PC-9 (cell line): ENCODE measurements at regions not wholly inside any gene's neighbourhood (a gene's known extent, or its start where the extent isn't known, plus 50 kb on each side); places are given as distances from the start of the nearest gene placed in this dataset.
"Not testable (repeated sequence)": the region's sequence is repeated elsewhere in the genome, so short reads cannot be mapped to it uniquely, and the experiment has no call there.

ENCODE experiments used
- BruUV-seq: library from RNA; stranded (reverse); fragments of 400-500 nt; replicated peaks from 2 replicates; lab custom pipeline; 2021; lab: Mats Ljungman, UMichigan
- CTCF ChIA-PET: fragments of 300-600 bp; sonication (Branson Sonifier 250); formaldehyde crosslinking; loops from one replicate; lab custom pipeline; 2022; ENCODE audit warnings: antibody characterized with exemption; lab: Charles Lee
- POLR2A ChIA-PET: fragments of 300-600 bp; sonication (Branson Sonifier 250); formaldehyde crosslinking; loops from one replicate; lab custom pipeline; 2022; ENCODE audit warnings: antibody characterized with exemption; ENCODE audit not compliant: unreplicated experiment; lab: Charles Lee
- DNase-seq, 2 experiments: peaks; one replicate each; pipeline versions ENCODE4 v3.0.0 to v3.0.0-alpha.2; 2015 to 2022; ENCODE audit warnings: mixed read lengths in 1 of 2
- H2AFZ ChIP-seq: fragments of 200-600 bp; sonication (generic); 2 replicates; pipeline ENCODE4 v1.8.1; 2017; ENCODE audit warnings: antibody characterized with exemption
- H3F3A ChIP-seq: fragments of 200-600 bp; sonication (generic); 2 replicates; pipeline ENCODE4 v1.8.1; 2017; ENCODE audit warnings: antibody characterized with exemption, mild to moderate bottlenecking, low read depth; ENCODE audit not compliant: insufficient read depth
- H3K27ac ChIP-seq: fragments of 200-600 bp; sonication (generic); 2 replicates; pipeline ENCODE4 v1.6.1; 2016; ENCODE audit warnings: mixed run types
- H3K27me3 ChIP-seq: fragments of 200-600 bp; sonication (generic); 2 replicates; pipeline ENCODE4 v1.6.1; 2016; ENCODE audit warnings: low read depth, mixed run types; ENCODE audit not compliant: insufficient read depth
- H3K36me3 ChIP-seq: fragments of 200-600 bp; sonication (generic); 2 replicates; pipeline ENCODE4 v1.6.1; 2016; ENCODE audit warnings: low read depth, mixed run types
- H3K4me1 ChIP-seq: fragments of 200-600 bp; sonication (generic); replicated peaks from 2 replicates; pipeline ENCODE4 v1.6.1; 2016; ENCODE audit warnings: mixed run types; ENCODE audit not compliant: insufficient read depth
- H3K4me2 ChIP-seq: fragments of 200-600 bp; sonication (generic); 2 replicates; pipeline ENCODE4 v1.6.1; 2017; ENCODE audit warnings: mixed run types
- H3K4me3 ChIP-seq: fragments of 200-600 bp; sonication (generic); 2 replicates; pipeline ENCODE4 v1.6.1; 2016; ENCODE audit warnings: mixed run types
- H3K79me2 ChIP-seq: fragments of 200-600 bp; sonication (generic); 2 replicates; pipeline ENCODE4 v1.6.1; 2017; ENCODE audit warnings: low read depth, mixed run types
- H3K9me2 ChIP-seq: fragments of 200-600 bp; sonication (generic); 2 replicates; pipeline ENCODE4 v1.8.1; 2017; ENCODE audit warnings: mild to moderate bottlenecking; ENCODE audit not compliant: insufficient read depth
- H3K9me3 ChIP-seq: fragments of 200-600 bp; sonication (generic); 2 replicates; pipeline ENCODE4 v1.8.1; 2016; ENCODE audit warnings: low read depth; ENCODE audit not compliant: insufficient read depth
- H4K20me1 ChIP-seq: fragments of 200-600 bp; sonication (generic); 2 replicates; pipeline ENCODE4 v1.8.1; 2017; ENCODE audit not compliant: insufficient read depth
- EZH2 ChIP-seq: fragments of 200-600 bp; sonication (generic); IDR thresholded peaks from 2 replicates; pipeline ENCODE4 v1.8.0; 2017; ENCODE audit warnings: antibody characterized with exemption, low read depth
- intact Hi-C: fragments of 100-400 bp; cut with micrococcal nuclease; formaldehyde crosslinking; loops from one replicate; pipeline ENCODE4 v1.10.0; 2022; ENCODE audit not compliant: unreplicated experiment
- TF ChIP-seq, protein P1 (sequence below): fragments of 200-600 bp; sonication (generic); conservative IDR thresholded peaks from 2 replicates; pipeline ENCODE4 v1.6.1; 2017; ENCODE audit warnings: mixed run types, antibody characterized with exemption, mild to moderate bottlenecking, moderate library complexity

DNA sequence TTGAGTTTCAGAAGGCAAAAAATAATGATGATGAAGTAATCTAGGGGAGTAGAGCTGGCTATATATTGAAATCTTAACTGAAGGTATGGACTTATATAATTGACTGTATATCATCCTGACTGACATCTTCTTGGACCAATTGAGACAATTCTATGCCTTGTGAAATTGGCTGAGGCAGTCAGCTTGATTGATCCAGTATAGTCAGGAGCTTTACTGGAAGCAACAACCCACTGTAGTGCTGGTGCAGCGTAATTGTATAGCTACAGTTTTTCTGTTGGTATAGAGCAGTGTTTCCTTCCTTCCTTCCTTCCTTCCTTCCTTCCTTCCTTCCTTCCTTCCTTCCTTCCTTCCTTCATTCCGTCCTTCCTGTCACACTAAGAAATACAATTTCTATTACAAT lies 268.0 kb downstream of the NUF2 start:
- Histone ChIP-seq H2AFZ (no peak overlapping the region), H3K4me3 (no peak overlapping the region), H3K9me3 (no peaks in the 10 kb centered on the region; the same call in 1 of the 2 replicates), H3K36me3 (no peaks in the 10 kb centered on the region), H3K4me1 (no peaks in the 10 kb centered on the region), H3K79me2 (no peaks in the 10 kb centered on the region), H3K27me3 (no peaks in the 10 kb centered on the region), H3F3A (no peaks in the 10 kb centered on the region), H3K27ac (no peak overlapping the region), H3K9me2 (no peaks in the 10 kb centered on the region), H4K20me1 (no peaks in the 10 kb centered on the region), H3K4me2 (no peak overlapping the region)
- TF ChIP-seq EZH2 = no peak
- TF ChIP-seq, protein P1, sequence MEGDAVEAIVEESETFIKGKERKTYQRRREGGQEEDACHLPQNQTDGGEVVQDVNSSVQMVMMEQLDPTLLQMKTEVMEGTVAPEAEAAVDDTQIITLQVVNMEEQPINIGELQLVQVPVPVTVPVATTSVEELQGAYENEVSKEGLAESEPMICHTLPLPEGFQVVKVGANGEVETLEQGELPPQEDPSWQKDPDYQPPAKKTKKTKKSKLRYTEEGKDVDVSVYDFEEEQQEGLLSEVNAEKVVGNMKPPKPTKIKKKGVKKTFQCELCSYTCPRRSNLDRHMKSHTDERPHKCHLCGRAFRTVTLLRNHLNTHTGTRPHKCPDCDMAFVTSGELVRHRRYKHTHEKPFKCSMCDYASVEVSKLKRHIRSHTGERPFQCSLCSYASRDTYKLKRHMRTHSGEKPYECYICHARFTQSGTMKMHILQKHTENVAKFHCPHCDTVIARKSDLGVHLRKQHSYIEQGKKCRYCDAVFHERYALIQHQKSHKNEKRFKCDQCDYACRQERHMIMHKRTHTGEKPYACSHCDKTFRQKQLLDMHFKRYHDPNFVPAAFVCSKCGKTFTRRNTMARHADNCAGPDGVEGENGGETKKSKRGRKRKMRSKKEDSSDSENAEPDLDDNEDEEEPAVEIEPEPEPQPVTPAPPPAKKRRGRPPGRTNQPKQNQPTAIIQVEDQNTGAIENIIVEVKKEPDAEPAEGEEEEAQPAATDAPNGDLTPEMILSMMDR = no peak
- BruUV-seq = no TSS peak
- POLR2A ChIA-PET = no interaction called here
- DNase-seq = no peak
- CTCF ChIA-PET = no interaction called here
- intact Hi-C loops = no loop called here

DNA sequence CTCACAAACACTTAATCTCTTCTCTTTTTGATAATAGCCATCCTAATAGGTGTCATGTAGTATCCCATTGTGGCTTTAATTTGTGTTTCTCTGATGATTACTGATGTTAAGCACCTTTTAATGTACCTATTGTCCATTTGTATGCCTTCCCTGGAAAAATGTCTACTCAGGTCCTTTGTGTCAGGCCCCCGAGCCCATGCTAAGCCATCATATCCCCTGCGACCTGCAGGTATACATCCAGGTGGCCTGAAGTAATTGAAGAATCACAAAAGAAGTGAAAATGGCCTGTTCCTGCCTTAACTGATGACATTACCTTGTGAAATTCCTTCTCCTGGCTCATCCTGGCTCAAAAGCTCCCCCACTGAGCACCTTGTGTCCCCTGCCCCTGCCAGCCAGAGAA lies 269.4 kb downstream of the NUF2 start:
- H3K4me1 ChIP-seq, H3K79me2 ChIP-seq, H4K20me1 ChIP-seq, DNase-seq, H2AFZ ChIP-seq, H3K36me3 ChIP-seq, CTCF ChIA-PET, H3K9me3 ChIP-seq, H3K4me3 ChIP-seq, H3F3A ChIP-seq, H3K27ac ChIP-seq, intact Hi-C loops, POLR2A ChIA-PET, BruUV-seq, H3K27me3 ChIP-seq, H3K9me2 ChIP-seq, H3K4me2 ChIP-seq: not testable (repeated sequence)

DNA sequence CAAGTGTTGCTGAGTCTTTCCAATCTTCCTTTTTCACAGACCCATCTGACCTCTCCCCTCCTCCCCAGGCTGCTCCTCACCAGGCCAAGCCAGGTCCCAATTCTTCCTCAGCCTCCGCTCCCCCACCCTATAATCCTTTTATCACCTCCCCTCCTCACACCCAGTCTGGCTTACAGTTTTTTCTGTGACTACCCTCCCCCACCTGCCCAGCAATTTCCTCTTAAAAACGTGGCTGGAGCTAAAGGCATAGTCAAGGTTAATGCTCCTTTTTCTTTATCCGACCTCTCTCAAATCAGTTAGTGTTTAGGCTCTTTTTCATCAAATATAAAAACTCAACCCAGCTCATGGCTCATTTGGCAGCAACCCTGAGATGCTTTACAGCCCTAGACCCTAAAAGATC lies 270.9 kb downstream of the NUF2 start:
- H3K27ac ChIP-seq, H3K9me3 ChIP-seq, H3K27me3 ChIP-seq, BruUV-seq, H3K9me2 ChIP-seq, H4K20me1 ChIP-seq, CTCF ChIA-PET, H3F3A ChIP-seq, intact Hi-C loops, H3K36me3 ChIP-seq, DNase-seq, H2AFZ ChIP-seq, H3K4me2 ChIP-seq, H3K79me2 ChIP-seq, POLR2A ChIA-PET, H3K4me1 ChIP-seq, H3K4me3 ChIP-seq: not testable (repeated sequence)

DNA sequence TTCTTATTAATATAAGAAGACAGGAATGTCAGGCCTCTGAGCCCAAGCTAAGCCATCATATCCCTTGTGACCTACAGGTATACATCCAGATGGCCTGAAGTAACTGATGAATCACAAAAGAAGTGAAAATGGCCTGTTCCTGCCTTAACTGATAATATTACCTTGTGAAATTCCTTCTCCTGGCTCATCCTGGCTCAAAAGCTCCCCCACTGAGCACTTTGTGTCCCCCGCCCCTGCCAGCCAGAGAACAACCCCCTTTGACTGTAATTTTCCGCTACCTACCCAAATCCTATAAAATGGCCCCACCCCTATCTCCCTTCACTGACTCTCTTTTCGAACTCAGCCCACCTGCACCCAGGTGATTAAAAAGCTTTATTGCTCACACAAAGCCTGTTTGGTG lies 274.4 kb downstream of the NUF2 start:
- CTCF ChIA-PET, DNase-seq: not testable (repeated sequence)

More for the DNA sequence above, 274.4 kb downstream of the NUF2 start:
- H3K4me1 ChIP-seq, H3K4me3 ChIP-seq, H3K27me3 ChIP-seq, H3K4me2 ChIP-seq, H3K36me3 ChIP-seq, H2AFZ ChIP-seq, H4K20me1 ChIP-seq, BruUV-seq, intact Hi-C loops, H3K79me2 ChIP-seq, POLR2A ChIA-PET, H3K9me2 ChIP-seq, H3K9me3 ChIP-seq, H3F3A ChIP-seq, H3K27ac ChIP-seq: not testable (repeated sequence)
